HEK293T (cell line): ENCODE measurements at regions not wholly inside any gene's neighbourhood (a gene's known extent, or its start where the extent isn't known, plus 50 kb on each side); places are given as distances from the start of the nearest gene placed in this dataset.

Source experiments
- CTCF ChIA-PET: fragments of 350-600 bp; formaldehyde crosslinking; extraction: SDS; loops from one replicate; lab custom pipeline; 2021; ENCODE audit warnings: antibody characterized with exemption, inconsistent platforms; lab: Yijun Ruan, JAX
- POLR2A ChIA-PET: fragments of 350-600 bp; formaldehyde crosslinking; extraction: SDS; loops from one replicate; lab custom pipeline; 2020; ENCODE audit warnings: antibody characterized with exemption, inconsistent platforms; lab: Yijun Ruan, JAX
- DNase-seq: peaks from one replicate; pipeline ENCODE4 v3.0.0; 2012; ENCODE audit warnings: mixed read lengths; ENCODE audit errors: extremely low spot score
- ARNT ChIP-seq: fragments of 450-650 bp; IDR thresholded peaks from 2 replicates; pipeline ENCODE4 v1.6.1; 2017; ENCODE audit warnings: mild to moderate bottlenecking
- BHLHE40 ChIP-seq: fragments of 450-650 bp; IDR thresholded peaks from 2 replicates; pipeline ENCODE4 v1.6.1; 2016; ENCODE audit warnings: mild to moderate bottlenecking, moderate library complexity, borderline replicate concordance
- CTBP1 ChIP-seq: fragments of 450-650 bp; IDR thresholded peaks from 2 replicates; pipeline ENCODE4 v1.6.1; 2016; ENCODE audit warnings: borderline replicate concordance
- ELF4 ChIP-seq: fragments of 450-650 bp; IDR thresholded peaks from 2 replicates; pipeline ENCODE4 v1.6.1; 2017; ENCODE audit warnings: antibody characterized with exemption
- FOXA1 ChIP-seq: fragments of 450-650 bp; IDR thresholded peaks from 2 replicates; pipeline ENCODE4 v1.6.1; 2016; ENCODE audit warnings: mild to moderate bottlenecking
- FOXK2 ChIP-seq: fragments of 450-650 bp; IDR thresholded peaks from 2 replicates; pipeline ENCODE4 v1.6.1; 2016; ENCODE audit warnings: mild to moderate bottlenecking
- FOXM1 ChIP-seq: fragments of 450-650 bp; IDR thresholded peaks from 2 replicates; pipeline ENCODE4 v1.6.1; 2017; ENCODE audit warnings: mild to moderate bottlenecking, borderline replicate concordance
- HDGF ChIP-seq: fragments of 450-650 bp; IDR thresholded peaks from 2 replicates; pipeline ENCODE4 v1.6.1; 2017; ENCODE audit warnings: antibody characterized with exemption, borderline replicate concordance
- L3MBTL2 ChIP-seq: fragments of 450-650 bp; conservative IDR thresholded peaks from 2 replicates; pipeline ENCODE4 v1.6.1; 2016; ENCODE audit warnings: mild to moderate bottlenecking
- LEF1 ChIP-seq: fragments of 450-650 bp; IDR thresholded peaks from 2 replicates; pipeline ENCODE4 v1.6.1; 2017; ENCODE audit warnings: mild to moderate bottlenecking, borderline replicate concordance
- NFRKB ChIP-seq: fragments of 450-650 bp; IDR thresholded peaks from 2 replicates; pipeline ENCODE4 v1.6.1; 2016; ENCODE audit warnings: mild to moderate bottlenecking, moderate library complexity
- SP1 ChIP-seq: fragments of 450-650 bp; IDR thresholded peaks from 2 replicates; pipeline ENCODE4 v1.6.1; 2017
- SUZ12 ChIP-seq: fragments of 450-650 bp; IDR thresholded peaks from 2 replicates; pipeline ENCODE4 v1.6.1; 2016; ENCODE audit warnings: mild to moderate bottlenecking
- TARDBP ChIP-seq: fragments of 450-650 bp; IDR thresholded peaks from 2 replicates; pipeline ENCODE4 v1.6.1; 2016
- ZNF384 ChIP-seq: fragments of 450-650 bp; IDR thresholded peaks from 2 replicates; pipeline ENCODE4 v1.6.1; 2016
- TF ChIP-seq, protein P1 (sequence below): fragments of 450-650 bp; IDR thresholded peaks from 2 replicates; pipeline ENCODE4 v1.6.1; 2016

DNA sequence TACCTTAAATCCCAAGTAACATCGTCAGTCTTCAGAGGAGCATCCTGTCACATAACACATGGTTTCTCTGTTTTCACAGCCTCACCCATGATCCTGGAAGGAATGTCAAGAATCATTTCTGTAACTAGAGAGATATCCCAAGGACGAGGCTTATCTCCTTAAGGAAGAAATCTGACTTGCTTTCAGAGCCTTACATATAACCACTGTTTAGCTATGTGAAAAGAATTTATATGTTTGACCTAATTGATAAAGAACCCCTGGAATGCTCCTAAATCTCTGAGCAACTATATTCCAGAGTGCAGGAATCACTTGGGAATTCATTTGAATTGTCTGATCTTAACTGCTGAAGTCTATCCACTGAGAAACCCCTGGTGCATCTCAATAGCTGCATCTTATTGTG lies 243.1 kb downstream of the ALDH8A1 start:
- TF ChIP-seq ELF4: no peak
- TF ChIP-seq SUZ12: no peak
- TF ChIP-seq FOXA1: no peak
- no peak for TF ChIP-seq BHLHE40
- no peak for TF ChIP-seq CTBP1
- no peak for TF ChIP-seq ZNF384
- no peak for TF ChIP-seq ARNT
- TF ChIP-seq TARDBP: no peak
- no peak for TF ChIP-seq FOXM1
- TF ChIP-seq FOXK2: no peak
- no peak for TF ChIP-seq NFRKB
- TF ChIP-seq HDGF: no peak
- TF ChIP-seq SP1: no peak
- no peak for TF ChIP-seq L3MBTL2
- TF ChIP-seq LEF1: no peak
- POLR2A ChIA-PET: no interaction called here
- CTCF ChIA-PET: interaction anchor here (0.7 kb wide), 1 partner anchor 29 kb away, joined by 3 read pairs; no protein-coding TSS in a partner anchor
- DNase-seq: no peak

DNA sequence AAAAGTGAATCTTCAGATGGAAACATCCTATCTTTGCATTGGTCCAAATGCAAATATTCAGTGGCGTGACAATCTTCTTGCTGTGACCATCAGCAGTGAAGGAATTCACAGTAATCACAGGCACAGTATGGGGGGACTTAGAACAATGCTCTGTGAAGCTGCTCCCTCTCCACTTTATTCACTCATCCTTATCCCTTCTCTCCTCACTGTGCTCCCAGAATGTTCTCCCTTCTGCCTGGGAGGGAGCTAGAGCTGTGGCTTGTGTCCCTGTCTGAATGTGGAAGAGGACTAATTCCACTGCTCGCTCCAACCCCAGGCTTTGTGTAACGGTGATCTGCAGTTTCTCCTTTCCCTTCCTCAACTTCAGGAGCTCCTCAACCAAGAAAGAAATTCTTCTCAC lies 243.7 kb downstream of the ALDH8A1 start:
- ChIA-PET POLR2A (no interaction called here), CTCF (interaction anchor here (0.7 kb wide), 1 partner anchor 28 kb away, joined by 3 read pairs; no protein-coding TSS in a partner anchor)
- DNase-seq: no peak
- TF ChIP-seq SUZ12: no peak
- no peak for TF ChIP-seq HDGF
- no peak for TF ChIP-seq CTBP1
- no peak for TF ChIP-seq SP1
- TF ChIP-seq, protein P1, sequence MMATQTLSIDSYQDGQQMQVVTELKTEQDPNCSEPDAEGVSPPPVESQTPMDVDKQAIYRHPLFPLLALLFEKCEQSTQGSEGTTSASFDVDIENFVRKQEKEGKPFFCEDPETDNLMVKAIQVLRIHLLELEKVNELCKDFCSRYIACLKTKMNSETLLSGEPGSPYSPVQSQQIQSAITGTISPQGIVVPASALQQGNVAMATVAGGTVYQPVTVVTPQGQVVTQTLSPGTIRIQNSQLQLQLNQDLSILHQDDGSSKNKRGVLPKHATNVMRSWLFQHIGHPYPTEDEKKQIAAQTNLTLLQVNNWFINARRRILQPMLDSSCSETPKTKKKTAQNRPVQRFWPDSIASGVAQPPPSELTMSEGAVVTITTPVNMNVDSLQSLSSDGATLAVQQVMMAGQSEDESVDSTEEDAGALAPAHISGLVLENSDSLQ: no peak
- no peak for TF ChIP-seq ELF4
- no peak for TF ChIP-seq FOXK2
- TF ChIP-seq LEF1: no peak
- TF ChIP-seq L3MBTL2: no peak
- no peak for TF ChIP-seq FOXA1
- TF ChIP-seq FOXM1: no peak
- no peak for TF ChIP-seq NFRKB
- no peak for TF ChIP-seq ZNF384
- TF ChIP-seq BHLHE40: no peak
- TF ChIP-seq TARDBP: no peak
- no peak for TF ChIP-seq ARNT

DNA sequence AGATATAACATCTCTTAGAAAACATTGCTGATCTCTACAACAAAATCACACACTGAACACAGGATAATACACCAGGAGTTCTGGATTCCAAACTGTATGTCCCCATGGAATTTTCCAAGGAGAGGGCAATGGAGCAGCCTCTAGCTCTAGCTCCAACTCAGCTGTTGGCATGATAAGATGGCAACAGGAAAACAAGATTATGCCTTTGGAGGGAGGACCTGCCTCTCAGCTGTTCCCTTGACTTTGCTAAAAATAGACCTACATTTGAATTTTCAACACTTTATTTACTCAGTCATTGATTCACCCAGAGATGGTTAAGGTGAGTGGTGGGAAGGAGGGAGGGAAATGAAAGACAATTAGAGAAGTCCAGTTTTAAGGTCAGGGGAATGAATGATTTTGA lies 246.7 kb downstream of the ALDH8A1 start:
- DNase-seq: no peak
- TF ChIP-seq FOXK2: no peak
- no peak for TF ChIP-seq CTBP1
- TF ChIP-seq FOXA1: no peak
- no peak for TF ChIP-seq FOXM1
- TF ChIP-seq LEF1: no peak
- TF ChIP-seq HDGF: no peak
- TF ChIP-seq ZNF384: no peak
- TF ChIP-seq TARDBP: no peak
- TF ChIP-seq SP1: no peak
- no peak for TF ChIP-seq NFRKB
- TF ChIP-seq BHLHE40: no peak
- TF ChIP-seq ARNT: no peak
- no peak for TF ChIP-seq SUZ12
- CTCF ChIA-PET: no interaction called here
- POLR2A ChIA-PET: no interaction called here

DNA sequence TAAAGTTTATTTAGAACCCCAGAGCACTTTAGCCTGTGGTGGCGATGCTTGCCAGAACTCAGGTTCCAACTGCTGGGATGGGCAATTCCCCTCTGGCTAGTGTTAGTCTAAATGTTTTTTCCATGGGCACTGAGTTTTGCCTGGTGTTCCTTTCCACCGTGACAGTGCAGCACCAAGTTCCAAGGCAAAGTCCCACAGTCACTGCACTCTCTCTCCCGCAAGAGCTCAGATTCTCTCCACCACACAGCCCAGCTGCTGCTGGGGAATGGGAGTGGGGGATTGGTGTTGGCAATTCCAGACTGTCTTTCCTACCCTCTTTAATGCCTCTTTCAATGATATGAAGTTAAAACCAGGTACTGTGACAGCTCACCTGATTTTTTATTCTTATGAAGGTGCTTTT lies 247.6 kb downstream of the ALDH8A1 start:
- CTCF ChIA-PET: no interaction called here
- DNase-seq: no peak
- no peak for TF ChIP-seq BHLHE40
- TF ChIP-seq NFRKB: no peak
- TF ChIP-seq SP1: no peak
- no peak for TF ChIP-seq SUZ12
- TF ChIP-seq, protein P1: no peak
- no peak for TF ChIP-seq ZNF384
- POLR2A ChIA-PET: no interaction called here

DNA sequence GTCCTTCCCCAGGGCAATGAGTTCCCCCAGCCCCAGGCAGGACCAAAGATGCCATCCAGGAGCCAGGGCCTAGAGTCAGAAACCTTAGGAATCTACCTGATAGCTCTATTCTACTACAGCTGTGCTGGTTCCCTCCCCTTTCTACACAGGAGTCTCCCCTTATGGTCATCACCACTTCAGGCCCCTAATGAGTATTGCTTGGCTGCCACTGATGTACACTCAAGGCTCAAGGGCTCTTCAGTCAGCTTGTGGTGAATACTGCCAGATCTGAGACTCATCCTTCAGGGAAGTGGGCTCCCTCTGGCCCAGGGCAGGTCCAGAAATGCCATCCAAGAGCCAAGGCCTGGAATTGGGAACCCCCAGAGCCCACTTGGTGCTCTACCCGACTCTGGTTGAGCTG lies 248.6 kb downstream of the ALDH8A1 start:
- TF ChIP-seq ARNT (no peak), FOXA1 (no peak), ZNF384 (no peak), TARDBP (no peak), SUZ12 (no peak), FOXK2 (no peak), BHLHE40 (no peak), FOXM1 (no peak), ELF4 (no peak), SP1 (no peak), HDGF (no peak), CTBP1 (no peak), NFRKB (no peak), LEF1 (no peak), L3MBTL2 (no peak)
- TF ChIP-seq, protein P1: no peak
- DNase-seq: no peak
- ChIA-PET CTCF (no interaction called here), POLR2A (no interaction called here)

DNA sequence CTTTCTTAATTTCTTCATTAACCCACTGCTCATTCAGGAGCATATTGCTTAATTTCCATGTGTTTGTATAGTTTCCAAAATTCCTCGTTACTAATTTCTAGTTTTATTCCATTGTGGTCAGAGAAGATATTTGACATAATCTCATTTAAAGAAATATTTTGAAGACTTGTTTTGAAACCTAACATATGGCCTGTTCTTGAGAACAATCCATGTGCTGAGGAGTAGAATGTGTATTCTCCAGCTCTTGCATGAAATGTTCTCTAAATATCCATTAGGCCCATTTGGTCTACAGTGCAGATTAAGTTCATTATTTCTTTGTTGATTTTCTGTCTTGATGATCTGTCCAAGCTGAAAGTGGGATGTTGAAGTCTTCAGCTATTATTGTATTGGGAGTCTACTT lies 251.7 kb downstream of the ALDH8A1 start:
- POLR2A ChIA-PET: no interaction called here
- CTCF ChIA-PET: interaction anchor here (0.7 kb wide), 2 partner anchors 21 to 235 kb away, joined by 3 read pairs; no protein-coding TSS in a partner anchor
- no peak for DNase-seq
- TF ChIP-seq SUZ12 (no peak), FOXK2 (no peak), ZNF384 (no peak), SP1 (no peak), HDGF (no peak), ELF4 (no peak), L3MBTL2 (no peak), CTBP1 (no peak), ARNT (no peak), FOXA1 (no peak), FOXM1 (no peak), TARDBP (no peak), LEF1 (no peak)
- TF ChIP-seq, protein P1: no peak
